Small intestine (tissue), 7 donors: ENCODE measurements at regions not wholly inside any gene's neighbourhood (a gene's known extent, or its start where the extent isn't known, plus 50 kb on each side); places are given as distances from the start of the nearest gene placed in this dataset.
"Not testable (repeated sequence)": the region's sequence is repeated elsewhere in the genome, so short reads cannot be mapped to it uniquely, and the experiment has no call there.

Experiments
- DNase-seq, 2 donors: peaks; one replicate each; pipeline versions ENCODE4 v3.0.0 to v3.0.0-alpha.2; 2013
- FAIRE-seq: peaks from 2 replicates; lab custom pipeline; 2012; peaks lifted over from hg19 to GRCh38; lab: Jason Lieb, UNC
- H3K27ac ChIP-seq, 3 donors: one replicate each; pipeline ENCODE4 v1.5.1; 2013; ENCODE audit warnings: low read length in 2 of 3, mild to moderate bottlenecking in 2 of 3, control low read depth in 1 of 3, inconsistent platforms in 1 of 3, low read depth in 1 of 3, moderate library complexity in 1 of 3
- H3K27me3 ChIP-seq, 3 donors: one replicate each; pipeline ENCODE4 v1.6.1; 2013; ENCODE audit warnings: low read length in 3 of 3, inconsistent platforms in 1 of 3; ENCODE audit not compliant: control insufficient read depth in 3 of 3, insufficient read depth in 3 of 3
- H3K36me3 ChIP-seq, 3 donors: one replicate each; pipeline ENCODE4 v1.6.1; 2013; ENCODE audit warnings: low read length in 3 of 3, inconsistent platforms in 1 of 3, low read depth in 1 of 3, mild to moderate bottlenecking in 1 of 3, moderate library complexity in 1 of 3; ENCODE audit not compliant: control insufficient read depth in 3 of 3, insufficient read depth in 2 of 3
- H3K4me1 ChIP-seq, 3 donors: one replicate each; pipeline ENCODE4 v1.6.1; 2013; ENCODE audit warnings: low read length in 2 of 3, inconsistent platforms in 1 of 3, low read depth in 1 of 3, mild to moderate bottlenecking in 1 of 3, moderate library complexity in 1 of 3; ENCODE audit not compliant: control insufficient read depth in 3 of 3, insufficient read depth in 2 of 3
- H3K4me3 ChIP-seq, 3 donors: one replicate each; pipeline ENCODE4 v1.5.1; 2013; ENCODE audit warnings: low read length in 3 of 3, control low read depth in 1 of 3, inconsistent platforms in 1 of 3, low read depth in 1 of 3, mild to moderate bottlenecking in 1 of 3, moderate library complexity in 1 of 3
- H3K9me3 ChIP-seq, 2 donors: one replicate each; pipeline ENCODE4 v1.6.1; 2013; ENCODE audit warnings: low read depth in 1 of 2, low read length in 1 of 2; ENCODE audit not compliant: control insufficient read depth in 2 of 2, insufficient read depth in 1 of 2
- WGBS, 3 donors: extraction: QIAGEN DNeasy Blood & Tissue Kit; methylation state at CpG; one replicate each; pipeline ENCODE4 v1.1.7; 2013; 5-methylcytosine and 5-hydroxymethylcytosine counted together
- donor health status: healthy with polysubstance abuse.
- donor health status: control.
- donor health status: control.
- donor health status: Bipolar disorder and iron deficiency.
- donor health status: healthy.

DNA sequence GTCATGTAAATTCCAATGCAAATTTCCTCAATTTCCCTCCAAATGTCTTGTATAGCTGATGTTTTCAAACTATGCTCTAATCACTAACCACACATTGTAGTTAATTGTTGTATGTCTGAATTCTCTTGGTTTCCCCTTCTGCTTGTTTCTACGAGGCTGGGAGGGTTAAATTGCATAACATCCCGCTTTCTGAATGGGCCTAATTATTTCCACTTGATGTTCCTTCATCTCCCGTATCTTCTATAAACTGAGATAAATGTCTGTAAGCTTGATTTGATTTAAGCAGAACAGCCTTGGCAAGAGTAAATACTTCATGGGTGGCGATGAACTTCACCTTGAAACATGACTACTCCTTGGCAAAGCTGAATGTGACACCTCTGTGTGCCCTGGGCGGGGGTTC is 72.2 kb downstream of the SERINC2 start:
- 62 to 73% (median 66%) methylated on average over 5 of the region's 5 CpGs for WGBS, 3 donors
- H3K9me3 ChIP-seq: peaks cover 0 to 3% of the 10 kb centered on the region in 2 donors
- FAIRE-seq: no peak

DNA sequence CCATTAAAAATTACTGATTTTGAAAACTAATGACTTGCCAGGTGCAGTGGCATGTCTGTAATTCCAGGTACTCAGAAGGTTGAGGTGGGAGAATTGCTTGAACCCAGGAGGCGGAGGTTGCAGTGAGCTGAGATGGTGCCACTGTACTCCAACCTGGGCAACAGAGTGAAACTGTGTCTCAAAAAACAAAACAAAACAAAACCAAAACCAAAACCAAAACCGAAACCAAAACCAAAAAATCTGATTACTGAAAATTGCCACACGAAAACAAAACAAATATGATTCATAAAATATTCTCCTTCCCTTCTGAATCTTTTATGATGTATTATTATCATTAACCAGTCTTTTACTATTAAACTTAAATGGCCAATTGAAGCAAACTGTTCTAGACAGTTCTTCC is 74.1 kb downstream of the SERINC2 start:
- peak; percentile 56 to 60 for DNase-seq
- Histone ChIP-seq H3K27me3 (no peaks in the 10 kb centered on the region), H3K4me3 (no peak overlapping the region), H3K36me3 (no peaks in the 10 kb centered on the region), H3K9me3 (no peaks in the 10 kb centered on the region), H3K4me1 (peaks cover 0 to 8% (median 7%) of the 10 kb centered on the region in 3 donors), H3K27ac (peak overlapping the region in 2 of 3 donors; percentile 50 to 74)
- 56 to 64% (median 63%) methylated on average over 3 of the region's 3 CpGs for WGBS, 3 donors
- FAIRE-seq: no peak

More for the DNA sequence above, 72.2 kb downstream of the SERINC2 start:
- Histone ChIP-seq H3K4me3 (no peak overlapping the region), H3K27ac (no peak overlapping the region), H3K27me3 (no peaks in the 10 kb centered on the region), H3K36me3 (no peaks in the 10 kb centered on the region), H3K4me1 (peaks cover 0 to 8% (median 7%) of the 10 kb centered on the region in 3 donors)
- no peak for DNase-seq

DNA sequence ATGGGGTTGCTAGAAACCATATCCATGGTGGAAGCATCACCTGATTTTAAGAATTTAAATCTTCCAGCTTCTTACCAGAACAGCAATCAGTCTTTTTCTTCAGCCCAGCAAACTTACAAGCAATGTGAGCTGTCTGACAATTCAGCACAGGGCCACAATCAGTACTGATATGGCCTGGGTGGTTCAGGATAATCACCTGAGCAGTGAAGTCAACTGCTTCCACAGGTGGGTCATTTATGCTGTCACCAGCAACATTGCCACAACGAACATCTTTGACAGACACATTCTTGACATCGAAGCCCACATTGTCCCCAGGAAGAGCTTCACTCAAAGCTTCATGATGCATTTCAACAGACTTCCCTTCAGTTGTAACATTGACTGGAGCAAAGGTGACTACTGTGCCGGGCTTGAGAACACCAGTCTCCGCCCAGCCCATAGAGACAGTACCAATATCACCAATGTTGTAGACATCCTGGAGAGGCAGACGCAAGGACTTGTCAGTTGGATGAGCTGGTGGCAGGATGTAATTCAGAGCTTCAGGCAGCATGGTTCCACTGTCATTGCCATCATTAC is 74.8 kb downstream of the SERINC2 start:
- no peaks in the 10 kb centered on the region for H3K36me3 ChIP-seq
- H3K4me1 ChIP-seq: peaks cover 0 to 7% (median 7%) of the 10 kb centered on the region in 3 donors
- H3K27ac ChIP-seq: peak overlapping the region in 2 of 3 donors; percentile 50 to 74
- 68 to 85% (median 74%) methylated on average over 5 of the region's 5 CpGs for WGBS, 3 donors
- no peak for FAIRE-seq
- no peak overlapping the region for H3K4me3 ChIP-seq
- H3K27me3 ChIP-seq: no peaks in the 10 kb centered on the region
- DNase-seq: peak; percentile 35 to 53
- no peaks in the 10 kb centered on the region for H3K9me3 ChIP-seq

DNA sequence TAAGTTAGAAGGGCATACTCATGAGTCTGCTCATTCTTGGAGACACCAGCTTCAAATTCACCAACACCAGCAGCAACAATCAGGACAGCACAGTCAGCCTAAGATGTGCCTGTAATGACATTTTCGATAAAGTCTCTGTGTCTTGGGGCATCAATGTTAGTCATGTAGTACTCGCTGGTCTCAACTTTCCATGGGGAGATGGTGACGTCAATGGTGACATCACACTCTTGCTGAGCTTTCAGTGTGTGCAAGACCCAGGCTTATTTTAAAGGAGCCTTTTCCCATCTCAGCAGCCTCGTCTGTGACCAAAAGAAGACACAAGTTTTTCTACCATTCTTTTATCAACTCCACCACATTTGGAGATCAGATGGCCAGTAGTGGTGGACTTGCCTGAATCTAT is 75.5 kb downstream of the SERINC2 start:
- no peaks in the 10 kb centered on the region for H3K9me3 ChIP-seq
- no peaks in the 10 kb centered on the region for H3K27me3 ChIP-seq
- DNase-seq (no peak), FAIRE-seq (no peak)
- H3K36me3 ChIP-seq: no peaks in the 10 kb centered on the region
- peak overlapping the region in 1 of 3 donors; percentile 74 for H3K27ac ChIP-seq
- WGBS, 3 donors: 92 to 98% (median 93%) methylated on average over 4 of the region's 4 CpGs
- peaks cover 0 to 7% (median 3%) of the 10 kb centered on the region in 3 donors for H3K4me1 ChIP-seq
- no peak overlapping the region for H3K4me3 ChIP-seq

DNA sequence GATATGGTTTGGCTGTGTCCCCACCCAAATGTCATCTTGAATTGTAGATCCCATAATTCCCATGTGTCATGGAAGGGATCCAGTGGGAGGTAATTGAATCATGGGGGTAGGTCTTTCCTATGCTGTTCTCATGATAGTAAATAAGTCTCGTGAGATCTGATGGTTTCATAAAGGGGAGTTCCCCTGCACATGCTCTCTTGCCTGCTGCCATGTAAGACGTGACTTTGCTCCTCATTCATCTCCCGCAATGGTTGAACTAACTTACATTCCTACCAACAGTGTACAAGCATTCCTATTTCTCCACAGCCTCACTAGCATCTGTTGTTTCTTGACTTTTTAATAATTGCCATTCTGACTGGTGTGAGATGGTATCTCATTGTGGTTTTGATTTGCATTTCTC is 76.6 kb downstream of the SERINC2 start:
- H3K9me3 ChIP-seq, H3K27ac ChIP-seq, FAIRE-seq, H3K36me3 ChIP-seq, H3K4me3 ChIP-seq, H3K27me3 ChIP-seq, DNase-seq, H3K4me1 ChIP-seq: not testable (repeated sequence)
- 87 to 97% (median 92%) methylated on average over 3 of the region's 3 CpGs for WGBS, 3 donors

DNA sequence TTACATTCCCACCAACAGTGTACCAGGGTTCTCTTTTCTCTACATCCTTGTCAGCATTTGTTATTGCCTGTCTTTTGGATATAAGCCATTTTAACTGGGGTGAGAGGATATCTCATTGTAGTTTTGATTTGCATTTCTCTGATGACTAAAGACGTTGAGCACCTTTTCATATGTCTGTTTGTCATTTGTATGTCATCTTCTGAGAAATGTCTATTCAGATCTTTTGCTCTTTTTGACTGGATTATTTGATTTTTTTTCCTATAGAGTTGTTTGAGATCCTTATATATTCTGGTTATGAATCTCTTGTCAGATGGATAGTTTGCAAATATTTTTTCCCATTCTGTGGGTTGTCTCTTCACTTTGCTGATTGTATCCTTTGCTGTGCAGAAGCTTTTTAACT is 77.6 kb downstream of the SERINC2 start:
- H3K27ac ChIP-seq, H3K4me1 ChIP-seq, DNase-seq, H3K9me3 ChIP-seq, H3K36me3 ChIP-seq, H3K27me3 ChIP-seq, FAIRE-seq, H3K4me3 ChIP-seq: not testable (repeated sequence)
- 43 to 69% (median 62%) methylated on average over 1 of the region's 1 CpG for WGBS, 3 donors

DNA sequence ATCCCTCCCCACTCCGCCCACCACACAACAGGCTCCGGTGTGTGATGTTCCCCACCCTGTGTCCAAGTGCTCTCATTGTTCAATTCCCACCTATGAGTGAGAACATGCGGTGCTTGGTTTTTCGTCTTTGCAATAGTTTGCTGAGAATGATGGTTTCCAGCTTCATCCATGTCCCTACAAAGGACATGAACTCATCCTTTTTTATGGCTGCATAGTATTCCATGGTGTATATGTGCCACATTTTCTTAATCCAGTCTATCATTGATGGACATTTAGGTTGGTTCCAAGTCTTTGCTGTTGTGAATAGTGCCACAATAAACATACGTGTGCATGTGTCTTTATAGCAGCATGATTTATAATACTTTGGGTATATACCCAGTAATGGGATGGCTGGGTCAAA is 81.0 kb upstream of the TINAGL1 start:
- H3K9me3 ChIP-seq, H3K27ac ChIP-seq, FAIRE-seq, DNase-seq, H3K27me3 ChIP-seq, H3K36me3 ChIP-seq, H3K4me1 ChIP-seq, H3K4me3 ChIP-seq: not testable (repeated sequence)
- WGBS, 3 donors: 93 to 98% (median 95%) methylated on average over 5 of the region's 5 CpGs

DNA sequence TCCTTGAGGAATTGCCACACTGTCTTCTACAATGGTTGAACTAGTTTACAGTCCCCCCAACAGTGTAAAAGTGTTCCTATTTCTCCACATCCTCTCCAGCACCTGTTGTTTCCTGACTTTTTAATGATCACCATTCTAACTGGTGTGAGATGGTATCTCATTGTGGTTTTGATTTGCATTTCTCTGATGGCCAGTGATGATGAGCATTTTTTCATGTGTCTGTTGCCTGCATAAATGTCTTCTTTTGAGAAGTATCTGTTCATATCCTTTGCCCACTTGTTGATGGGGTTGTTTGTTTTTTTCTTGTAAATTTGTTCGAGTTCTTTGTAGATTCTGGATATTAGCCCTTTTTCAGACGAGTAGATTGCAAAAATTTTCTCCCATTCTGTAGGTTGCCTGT is 80.5 kb upstream of the TINAGL1 start:
- DNase-seq, H3K4me3 ChIP-seq, H3K9me3 ChIP-seq, H3K36me3 ChIP-seq, H3K4me1 ChIP-seq, H3K27ac ChIP-seq, H3K27me3 ChIP-seq, FAIRE-seq: not testable (repeated sequence)
- WGBS, 3 donors: 87 to 92% (median 88%) methylated on average over 2 of the region's 2 CpGs

DNA sequence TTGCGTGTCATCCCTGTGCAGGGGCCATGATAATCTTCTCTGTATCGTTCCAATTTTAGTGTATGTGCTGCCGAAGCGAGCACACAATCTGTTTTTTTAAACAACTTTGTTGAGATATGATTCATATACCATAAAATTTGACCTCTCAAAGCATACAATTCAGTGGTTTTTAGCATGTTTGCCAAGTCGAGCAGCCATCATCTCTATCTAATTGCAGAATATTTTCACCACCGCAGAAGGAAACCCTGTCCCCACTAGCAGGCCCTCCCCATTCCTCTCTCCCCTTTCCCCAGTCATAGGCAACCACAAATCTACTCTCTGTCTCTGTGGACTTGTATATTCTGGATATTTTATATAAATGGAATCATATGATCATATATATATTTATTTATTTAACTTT is 78.7 kb upstream of the TINAGL1 start:
- WGBS, 3 donors: 82 to 89% (median 87%) methylated on average over 6 of the region's 6 CpGs
- Histone ChIP-seq H3K4me3 (no peak overlapping the region), H3K36me3 (peaks cover 0 to 2% (median 0%) of the 10 kb centered on the region in 3 donors), H3K4me1 (no peaks in the 10 kb centered on the region), H3K27me3 (no peaks in the 10 kb centered on the region), H3K27ac (no peak overlapping the region), H3K9me3 (no peaks in the 10 kb centered on the region)
- DNase-seq (no peak), FAIRE-seq (no peak)
